Transverse colon (tissue), 4 donors: ENCODE measurements at regions not wholly inside any gene's neighbourhood (a gene's known extent, or its start where the extent isn't known, plus 50 kb on each side); places are given as distances from the start of the nearest gene placed in this dataset.

Source experiments
- DNase-seq: peaks from one replicate; pipeline ENCODE4 v3.0.0-alpha.2; 2019
- H3K27ac ChIP-seq, 4 donors: fragments of 200-600 bp; sonication (generic); 2 replicates each; pipeline ENCODE4 v1.5.1; 2016 to 2018; ENCODE audit warnings: inconsistent platforms in 4 of 4
- H3K27me3 ChIP-seq: fragments of 200-600 bp; sonication (generic); 2 replicates; pipeline ENCODE4 v1.5.1; 2017; ENCODE audit warnings: inconsistent platforms
- H3K36me3 ChIP-seq, 4 donors: fragments of 200-600 bp; sonication (generic); 2 replicates each; pipeline ENCODE4 v1.5.1; 2017 to 2019; ENCODE audit warnings: inconsistent platforms in 4 of 4
- H3K4me1 ChIP-seq, 4 donors: fragments of 200-600 bp; sonication (generic); 2 replicates each; pipeline ENCODE4 v1.5.1; 2017 to 2020; ENCODE audit warnings: inconsistent platforms in 4 of 4
- H3K4me3 ChIP-seq, 4 donors: fragments of 200-600 bp; sonication (generic); 1 replicate in 1 of 4; 2 replicates in 3 of 4; pipeline versions ENCODE4 v1.5.1 to v1.6.1; 2017 to 2019; ENCODE audit warnings: inconsistent platforms in 4 of 4
- H3K9me3 ChIP-seq, 2 donors: fragments of 200-600 bp; sonication (generic); 2 replicates each; pipeline ENCODE4 v1.5.1; 2017 to 2019; ENCODE audit warnings: inconsistent platforms in 2 of 2
- EP300 ChIP-seq: sonication (generic); formaldehyde crosslinking; IDR thresholded peaks from one replicate; pipeline ENCODE4 v1.6.1; 2017; ENCODE audit warnings: antibody characterized with exemption, low read depth
- POLR2A ChIP-seq: fragments of 450-650 bp; IDR thresholded peaks from one replicate; pipeline ENCODE4 v1.6.1; 2016; ENCODE audit warnings: antibody characterized with exemption, mild to moderate bottlenecking, moderate library complexity
- POLR2AphosphoS5 ChIP-seq, 3 donors: sonication (generic); formaldehyde crosslinking; IDR thresholded peaks; one replicate each; pipeline ENCODE4 v1.6.1; 2016; ENCODE audit warnings: antibody characterized with exemption in 3 of 3
- WGBS, 2 donors: methylation state at CpG; one replicate each; pipeline ENCODE4 v1.1.5; 2018; ENCODE audit warnings: low coverage in 1 of 2; 5-methylcytosine and 5-hydroxymethylcytosine counted together
- in situ Hi-C, 4 donors: fragments of 200-750 bp; cut with MboI; loops; one replicate each; pipeline versions ENCODE4 v1.15.0 to v1.15.1; 2017; ENCODE audit warnings: low sequenced_read_pairs in 3 of 4, low pct_ligation_motif_present in 1 of 4, low pct_unique_long_range_greater_than_20kb in 1 of 4
- intact Hi-C: fragments of 100-400 bp; cut with DNase I; formaldehyde crosslinking; loops from one replicate; pipeline ENCODE4 v1.15.1; 2023; ENCODE audit warnings: low total_unique reads
- TF ChIP-seq, protein P1 (sequence below), 5 experiments: fragments of 200-600 bp in 3 of 5; fragments of 450-650 bp in 2 of 5; sonication (generic) in 3 of 5; IDR thresholded peaks; 1 replicate in 2 of 5; 2 replicates in 3 of 5; pipeline ENCODE4 v1.5.1; 2016 to 2017; ENCODE audit warnings: antibody characterized with exemption in 5 of 5, inconsistent platforms in 3 of 5, mild to moderate bottlenecking in 2 of 5, moderate library complexity in 1 of 5

DNA sequence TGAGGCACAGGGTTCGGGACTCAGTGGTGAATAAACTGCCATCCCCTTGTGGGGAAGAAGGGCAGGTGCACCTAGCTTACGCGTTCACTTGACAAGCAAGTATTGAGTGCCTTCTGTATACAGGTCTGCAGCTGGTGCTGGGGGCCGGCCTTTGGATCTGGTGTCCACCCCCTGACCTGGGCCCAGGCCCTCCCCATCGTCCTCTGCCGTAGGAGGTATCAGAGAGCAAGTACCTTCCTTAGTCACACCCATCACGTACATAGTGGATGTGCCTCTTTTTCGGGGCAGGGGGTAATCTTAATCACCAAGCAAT is 53.3 kb downstream of the SMIM38 start:
- intact Hi-C loops (no loop called here), in situ Hi-C loops (no loop called here)
- H3K27me3 ChIP-seq: no peaks in the 10 kb centered on the region
- no peaks in the 10 kb centered on the region for H3K36me3 ChIP-seq
- H3K27ac ChIP-seq: no peak overlapping the region
- WGBS, 2 donors: 86% methylated on average over 8 of the region's 8 CpGs; no CpG with 5 or more reads in 1 of the 2 donors
- no peak for DNase-seq
- H3K4me1 ChIP-seq: no peaks in the 10 kb centered on the region
- no peak for TF ChIP-seq POLR2AphosphoS5 (IDR thresholded peaks at IDR 0.05)
- TF ChIP-seq POLR2A: no peak
- no peak for TF ChIP-seq EP300
- TF ChIP-seq, protein P1, sequence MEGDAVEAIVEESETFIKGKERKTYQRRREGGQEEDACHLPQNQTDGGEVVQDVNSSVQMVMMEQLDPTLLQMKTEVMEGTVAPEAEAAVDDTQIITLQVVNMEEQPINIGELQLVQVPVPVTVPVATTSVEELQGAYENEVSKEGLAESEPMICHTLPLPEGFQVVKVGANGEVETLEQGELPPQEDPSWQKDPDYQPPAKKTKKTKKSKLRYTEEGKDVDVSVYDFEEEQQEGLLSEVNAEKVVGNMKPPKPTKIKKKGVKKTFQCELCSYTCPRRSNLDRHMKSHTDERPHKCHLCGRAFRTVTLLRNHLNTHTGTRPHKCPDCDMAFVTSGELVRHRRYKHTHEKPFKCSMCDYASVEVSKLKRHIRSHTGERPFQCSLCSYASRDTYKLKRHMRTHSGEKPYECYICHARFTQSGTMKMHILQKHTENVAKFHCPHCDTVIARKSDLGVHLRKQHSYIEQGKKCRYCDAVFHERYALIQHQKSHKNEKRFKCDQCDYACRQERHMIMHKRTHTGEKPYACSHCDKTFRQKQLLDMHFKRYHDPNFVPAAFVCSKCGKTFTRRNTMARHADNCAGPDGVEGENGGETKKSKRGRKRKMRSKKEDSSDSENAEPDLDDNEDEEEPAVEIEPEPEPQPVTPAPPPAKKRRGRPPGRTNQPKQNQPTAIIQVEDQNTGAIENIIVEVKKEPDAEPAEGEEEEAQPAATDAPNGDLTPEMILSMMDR (IDR thresholded peaks at IDR 0.05): no peak
- H3K9me3 ChIP-seq: no peaks in the 10 kb centered on the region
- H3K4me3 ChIP-seq: no peak overlapping the region

DNA sequence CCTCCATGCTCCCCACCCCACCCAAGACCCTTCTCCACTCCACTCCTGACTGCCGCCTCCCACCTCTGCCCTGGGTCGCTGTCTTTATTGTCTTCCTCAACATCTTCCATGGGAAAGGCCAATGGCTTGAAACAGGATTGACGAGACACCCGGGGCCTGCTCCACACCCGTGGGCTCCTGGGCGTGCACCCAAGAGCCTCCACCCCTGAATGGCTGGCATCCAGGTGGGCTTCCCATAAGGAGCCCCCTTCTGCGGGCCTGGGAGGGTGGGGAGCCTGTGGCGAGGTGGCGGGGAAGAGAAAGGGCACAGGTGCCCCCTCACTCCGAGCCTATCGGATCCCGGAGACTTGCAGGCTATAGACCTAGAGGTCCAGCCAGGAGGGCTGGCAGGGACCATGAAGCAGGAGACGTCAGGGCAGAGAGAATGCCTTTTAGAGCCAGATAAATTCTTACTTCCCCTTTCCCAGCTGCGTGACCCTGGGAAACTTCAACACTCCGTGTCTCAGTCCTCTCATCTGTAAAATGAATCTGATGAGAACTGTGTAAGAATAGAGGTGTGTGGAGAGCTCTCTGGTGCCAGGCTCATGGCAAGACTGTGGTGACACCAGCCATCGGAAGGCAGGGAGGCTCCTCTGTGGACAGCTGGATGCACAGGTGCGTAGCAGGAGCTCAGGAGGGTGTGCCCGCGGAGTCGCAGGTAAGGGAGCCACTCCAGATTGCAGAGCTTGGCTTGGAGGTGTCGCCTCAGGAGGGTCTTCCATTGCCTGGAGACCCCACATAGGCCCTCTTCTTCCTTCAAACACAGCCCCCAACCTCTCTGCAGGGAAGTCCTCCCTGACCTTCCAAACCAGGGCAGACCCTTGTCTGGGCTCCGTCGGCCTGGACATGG is 53.9 kb downstream of the SMIM38 start:
- Histone ChIP-seq H3K4me3 (no peak overlapping the region), H3K4me1 (no peaks in the 10 kb centered on the region), H3K27me3 (no peaks in the 10 kb centered on the region), H3K9me3 (no peaks in the 10 kb centered on the region), H3K27ac (no peak overlapping the region), H3K36me3 (no peaks in the 10 kb centered on the region)
- TF ChIP-seq EP300: no peak
- TF ChIP-seq POLR2A: no peak
- TF ChIP-seq POLR2AphosphoS5 (IDR thresholded peaks at IDR 0.05): no peak
- TF ChIP-seq, protein P1 (IDR thresholded peaks at IDR 0.05): no peak
- DNase-seq: no peak
- intact Hi-C loops (no loop called here), in situ Hi-C loops (no loop called here)
- WGBS, 2 donors: 50 to 87% methylated on average over 1 to 23 of the region's 23 CpGs

DNA sequence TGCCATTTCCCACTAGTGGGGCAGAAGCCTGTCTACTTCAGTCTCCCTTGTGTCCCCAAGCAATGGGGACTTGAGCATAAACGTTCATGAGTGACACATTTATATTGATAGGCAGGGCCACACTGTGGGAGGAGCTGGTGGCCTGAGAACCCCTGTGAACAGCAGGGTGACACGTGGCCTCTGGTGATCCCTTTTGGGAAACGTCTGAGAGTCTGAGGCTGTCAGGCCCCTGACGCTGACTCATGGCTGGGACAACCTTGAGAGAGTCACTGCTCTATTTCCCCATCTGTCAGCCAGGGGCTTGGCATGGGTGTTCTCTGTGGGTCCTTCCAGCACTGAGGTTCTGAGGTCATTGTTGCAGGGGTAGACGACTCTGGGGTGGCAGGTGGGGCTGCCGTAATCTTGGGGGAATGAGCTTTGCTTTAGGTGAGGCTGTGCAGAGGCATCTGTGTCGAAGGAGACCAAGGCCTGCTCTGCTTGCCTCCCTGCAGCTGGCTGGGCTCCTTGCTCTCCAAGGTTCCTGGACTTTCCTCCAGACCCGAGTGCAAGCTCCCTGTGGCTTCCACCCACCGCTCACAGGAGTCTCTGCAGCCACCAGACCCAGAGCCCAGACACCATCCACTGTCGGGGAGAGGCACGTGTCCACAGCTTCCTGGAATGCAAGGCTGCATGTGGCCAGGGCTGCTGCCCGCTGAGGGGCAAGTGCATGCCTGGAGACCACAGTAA is 54.7 kb downstream of the SMIM38 start:
- in situ Hi-C loops (no loop called here), intact Hi-C loops (no loop called here)
- H3K9me3 ChIP-seq: no peaks in the 10 kb centered on the region
- no peaks in the 10 kb centered on the region for H3K27me3 ChIP-seq
- WGBS, 2 donors: 71% methylated on average over 12 of the region's 12 CpGs; no CpG with 5 or more reads in 1 of the 2 donors
- TF ChIP-seq POLR2A (no peak), EP300 (no peak), POLR2AphosphoS5 (IDR thresholded peaks at IDR 0.05) (no peak)
- TF ChIP-seq, protein P1 (IDR thresholded peaks at IDR 0.05): no peak
- no peaks in the 10 kb centered on the region for H3K36me3 ChIP-seq
- H3K27ac ChIP-seq: no peak overlapping the region
- no peak overlapping the region for H3K4me3 ChIP-seq
- no peaks in the 10 kb centered on the region for H3K4me1 ChIP-seq
- DNase-seq: no peak

DNA sequence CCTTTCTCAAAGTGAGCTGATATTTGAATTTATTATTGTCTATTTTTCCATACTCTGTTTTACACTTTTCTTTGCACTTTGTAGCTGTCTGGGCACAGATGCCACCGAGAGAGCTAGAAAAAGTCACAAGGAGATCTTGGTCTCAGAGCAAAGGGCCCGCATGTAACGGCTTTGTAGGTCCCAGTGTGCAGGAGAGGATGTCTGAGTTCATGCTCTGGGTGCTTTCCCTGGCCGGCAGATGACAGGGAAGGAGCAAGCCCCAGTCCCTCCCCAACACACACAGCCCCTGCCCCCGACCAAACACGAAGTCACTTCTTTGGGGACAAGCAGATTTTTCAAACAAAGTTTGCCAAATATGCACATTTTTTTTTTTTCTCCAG is 55.8 kb downstream of the SMIM38 start:
- TF ChIP-seq POLR2AphosphoS5 (IDR thresholded peaks at IDR 0.05) (no peak), EP300 (no peak), POLR2A (no peak)
- TF ChIP-seq, protein P1 (IDR thresholded peaks at IDR 0.05): no peak
- Histone ChIP-seq H3K4me3 (no peak overlapping the region), H3K27ac (no peak overlapping the region), H3K27me3 (no peaks in the 10 kb centered on the region), H3K9me3 (no peaks in the 10 kb centered on the region), H3K4me1 (no peaks in the 10 kb centered on the region), H3K36me3 (no peaks in the 10 kb centered on the region)
- no peak for DNase-seq
- intact Hi-C loops: no loop called here
- WGBS, 2 donors: 67 to 69% methylated on average over 6 of the region's 6 CpGs
- in situ Hi-C loops: no loop called here
